ENCODE measurements at regions not wholly inside any gene's neighbourhood (a gene's known extent, or its start where the extent isn't known, plus 50 kb on each side); places are given as distances from the start of the nearest gene placed in this dataset.

DNA sequence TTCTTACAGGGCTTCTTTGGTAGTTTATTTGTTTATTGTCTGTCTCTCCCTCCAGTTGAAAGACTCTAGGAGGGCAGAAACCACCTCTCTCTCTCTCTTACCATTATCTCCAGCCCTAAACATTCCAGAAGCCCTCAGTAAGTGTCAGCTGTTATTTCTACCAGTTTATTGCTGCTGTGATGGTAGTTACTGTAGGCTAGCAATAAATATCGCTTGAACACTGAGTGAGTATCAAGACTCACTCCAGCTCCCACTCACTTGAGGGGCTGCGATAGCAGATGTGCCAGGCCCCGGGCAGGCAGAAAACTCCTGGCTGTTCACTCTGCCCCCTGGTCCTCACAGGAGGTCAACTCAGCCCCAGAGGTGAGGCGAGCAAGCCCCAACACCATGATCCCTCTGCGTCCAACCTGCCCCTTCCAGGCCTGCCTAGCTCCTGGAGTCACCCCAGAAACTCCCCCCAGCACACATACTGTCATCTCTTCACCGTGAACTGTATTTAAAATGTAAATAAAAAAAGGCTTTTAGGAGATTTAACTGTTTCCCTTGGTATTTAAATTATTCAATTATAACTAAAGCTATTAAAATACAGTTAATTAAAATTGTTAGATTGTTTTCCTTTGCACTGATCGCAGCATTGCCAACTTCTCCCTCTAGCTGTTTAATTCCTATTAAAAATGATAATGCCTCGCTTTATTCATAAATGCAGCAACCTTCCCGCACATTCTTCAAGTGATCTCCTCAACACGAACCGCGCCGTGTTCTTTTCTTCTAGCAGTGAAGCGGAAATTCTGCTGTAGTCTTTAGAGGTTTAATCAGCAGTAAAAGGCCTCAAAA, 321.1 kb upstream of the ZMIZ1 start:
- DNase-seq (ENCODE audit: insufficient read length, low spot score) = no peak
- no peak for FAIRE-seq
- TF ChIP-seq, protein P1, sequence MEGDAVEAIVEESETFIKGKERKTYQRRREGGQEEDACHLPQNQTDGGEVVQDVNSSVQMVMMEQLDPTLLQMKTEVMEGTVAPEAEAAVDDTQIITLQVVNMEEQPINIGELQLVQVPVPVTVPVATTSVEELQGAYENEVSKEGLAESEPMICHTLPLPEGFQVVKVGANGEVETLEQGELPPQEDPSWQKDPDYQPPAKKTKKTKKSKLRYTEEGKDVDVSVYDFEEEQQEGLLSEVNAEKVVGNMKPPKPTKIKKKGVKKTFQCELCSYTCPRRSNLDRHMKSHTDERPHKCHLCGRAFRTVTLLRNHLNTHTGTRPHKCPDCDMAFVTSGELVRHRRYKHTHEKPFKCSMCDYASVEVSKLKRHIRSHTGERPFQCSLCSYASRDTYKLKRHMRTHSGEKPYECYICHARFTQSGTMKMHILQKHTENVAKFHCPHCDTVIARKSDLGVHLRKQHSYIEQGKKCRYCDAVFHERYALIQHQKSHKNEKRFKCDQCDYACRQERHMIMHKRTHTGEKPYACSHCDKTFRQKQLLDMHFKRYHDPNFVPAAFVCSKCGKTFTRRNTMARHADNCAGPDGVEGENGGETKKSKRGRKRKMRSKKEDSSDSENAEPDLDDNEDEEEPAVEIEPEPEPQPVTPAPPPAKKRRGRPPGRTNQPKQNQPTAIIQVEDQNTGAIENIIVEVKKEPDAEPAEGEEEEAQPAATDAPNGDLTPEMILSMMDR (IDR thresholded peaks at IDR 0.05; ENCODE audit: insufficient read depth, missing control alignments) = no peak

DNA sequence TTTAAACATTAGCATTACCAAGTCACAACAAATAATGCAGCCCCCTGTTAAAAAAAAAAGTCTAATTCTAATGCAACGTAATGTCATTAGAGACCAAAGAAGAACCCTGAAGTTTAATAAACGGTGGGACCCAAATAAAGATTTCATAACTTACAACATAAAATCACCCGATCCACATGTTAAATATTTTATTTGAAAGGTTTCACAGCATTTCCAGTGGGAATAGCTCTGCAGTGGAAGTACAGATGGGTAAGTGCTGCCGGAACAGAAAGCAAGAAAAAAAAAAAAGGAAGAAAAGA, 320.6 kb upstream of the ZMIZ1 start:
- FAIRE-seq = no peak

DNA sequence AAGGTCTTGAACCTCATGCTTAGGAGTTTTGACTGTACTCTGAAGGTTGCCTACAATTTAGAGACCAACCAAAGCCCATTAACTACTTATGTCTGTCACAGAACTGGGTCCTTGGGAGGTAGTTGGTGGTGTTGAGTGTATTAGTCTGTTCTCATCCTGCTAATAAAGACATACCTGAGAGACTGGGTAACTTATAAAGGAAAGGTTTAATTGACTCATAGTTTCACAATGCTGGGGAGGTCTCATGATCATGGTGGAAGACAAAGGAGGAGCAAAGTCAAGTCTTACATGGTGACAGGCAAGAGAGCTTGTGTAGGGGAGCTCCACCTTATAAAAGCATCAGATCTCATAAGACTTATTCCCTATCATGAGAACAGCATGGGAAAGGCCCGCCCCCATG, 319.6 kb upstream of the ZMIZ1 start:
- TF ChIP-seq, protein P1 (IDR thresholded peaks at IDR 0.05; ENCODE audit: insufficient read depth, missing control alignments) = no peak
- FAIRE-seq (no peak), DNase-seq (ENCODE audit: insufficient read length, low spot score) (no peak)

More for the DNA sequence above, 320.6 kb upstream of the ZMIZ1 start:
- TF ChIP-seq, protein P1 (IDR thresholded peaks at IDR 0.05; ENCODE audit: insufficient read depth, missing control alignments) = no peak
- no peak for DNase-seq (ENCODE audit: insufficient read length, low spot score)

DNA sequence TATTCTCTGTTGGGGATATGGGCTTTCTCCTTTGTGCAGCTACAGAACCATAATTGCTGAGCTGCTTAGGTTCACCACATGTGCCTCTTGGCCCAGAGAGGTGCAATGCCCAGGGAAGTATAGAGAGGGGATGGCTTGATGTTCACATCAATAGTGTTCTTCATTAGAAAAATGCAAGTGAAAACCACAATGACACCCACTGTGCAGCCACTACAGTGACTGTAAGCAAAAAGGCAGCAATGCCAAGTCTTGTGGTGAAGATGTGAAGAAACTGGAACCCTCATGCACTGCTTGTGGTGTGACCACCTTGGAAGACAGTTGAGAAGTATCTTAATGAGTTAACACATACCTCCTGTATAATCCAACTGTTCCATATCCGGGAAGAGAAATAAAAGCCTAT, 318.9 kb upstream of the ZMIZ1 start:
- TF ChIP-seq, protein P1 (IDR thresholded peaks at IDR 0.05; ENCODE audit: insufficient read depth, missing control alignments) = no peak
- DNase-seq (ENCODE audit: insufficient read length, low spot score) = no peak

DNA sequence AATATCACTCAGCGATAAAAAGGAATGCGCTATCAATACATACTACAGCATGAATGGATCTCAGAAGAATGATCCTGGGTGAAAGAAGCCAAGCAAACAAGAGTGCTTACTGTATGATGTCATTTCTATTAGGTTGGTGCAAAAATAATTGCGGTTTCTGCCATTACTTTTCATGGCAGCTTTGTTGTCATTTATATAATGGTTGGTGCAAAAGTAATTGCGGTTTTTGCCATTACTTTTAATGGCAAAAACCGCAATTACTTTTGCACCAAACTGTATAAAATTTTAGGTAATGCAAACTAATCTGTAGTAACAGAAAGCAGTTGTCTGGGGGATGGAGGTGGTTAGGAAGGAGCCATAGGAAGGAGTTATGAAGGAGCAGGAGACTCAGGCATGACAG, 318.3 kb upstream of the ZMIZ1 start:
- TF ChIP-seq, protein P1 (IDR thresholded peaks at IDR 0.05; ENCODE audit: insufficient read depth, missing control alignments) = no peak
- FAIRE-seq = no peak

More for the DNA sequence above, 318.9 kb upstream of the ZMIZ1 start:
- FAIRE-seq = no peak

DNA sequence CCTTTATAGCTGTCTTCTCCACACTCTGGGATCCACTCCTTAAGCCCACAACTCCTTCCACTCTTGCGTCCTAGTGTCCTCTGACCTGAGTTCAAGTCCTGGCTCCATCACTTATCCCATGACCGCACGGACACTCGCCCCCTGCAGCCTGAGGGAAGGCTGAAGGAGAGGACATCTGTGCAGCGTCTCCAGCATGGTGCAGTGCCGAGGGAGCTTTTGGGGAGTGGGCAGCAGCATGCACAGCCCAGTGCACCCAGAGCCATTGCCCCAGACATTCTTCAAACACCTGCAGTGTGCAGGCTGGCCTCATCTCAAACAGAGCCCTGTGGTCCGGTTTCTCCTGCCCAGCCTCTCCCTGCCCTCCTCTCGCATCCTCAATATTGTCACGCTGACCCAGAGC, 317.1 kb upstream of the ZMIZ1 start:
- TF ChIP-seq, protein P1 (IDR thresholded peaks at IDR 0.05; ENCODE audit: insufficient read depth, missing control alignments) = no peak
- DNase-seq (ENCODE audit: insufficient read length, low spot score) (no peak), FAIRE-seq (no peak)

More for the DNA sequence above, 318.3 kb upstream of the ZMIZ1 start:
- DNase-seq (ENCODE audit: insufficient read length, low spot score) = no peak

DNA sequence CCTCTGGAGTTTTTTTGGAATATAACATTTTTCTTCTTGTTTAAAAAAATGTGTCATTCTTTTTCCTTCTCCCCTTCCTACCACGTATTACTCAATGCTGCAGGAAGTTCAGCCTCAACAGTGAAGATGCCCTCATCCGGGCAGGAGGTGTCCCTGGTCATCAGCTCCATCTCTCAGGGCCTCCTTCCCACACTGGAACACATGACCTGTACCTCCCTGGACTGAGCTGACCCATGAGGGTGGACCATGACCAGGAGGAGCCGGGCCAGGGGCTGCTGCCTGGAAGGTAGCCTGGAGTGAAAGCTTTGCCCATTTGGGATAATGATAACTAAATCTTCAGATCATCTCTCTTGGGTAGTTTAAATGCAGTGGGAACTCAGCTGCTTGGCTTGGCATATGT, 316.5 kb upstream of the ZMIZ1 start:
- TF ChIP-seq, protein P1 (IDR thresholded peaks at IDR 0.05; ENCODE audit: insufficient read depth, missing control alignments) = no peak
- DNase-seq (ENCODE audit: insufficient read length, low spot score) (no peak), FAIRE-seq (no peak)

Data from D721Med (cell line).